HEK293T (cell line): ENCODE measurements at regions not wholly inside any gene's neighbourhood (a gene's known extent, or its start where the extent isn't known, plus 50 kb on each side); places are given as distances from the start of the nearest gene placed in this dataset.

Source experiments
- CTCF ChIA-PET: fragments of 350-600 bp; formaldehyde crosslinking; extraction: SDS; loops from one replicate; lab custom pipeline; 2021; ENCODE audit warnings: antibody characterized with exemption, inconsistent platforms; lab: Yijun Ruan, JAX
- POLR2A ChIA-PET: fragments of 350-600 bp; formaldehyde crosslinking; extraction: SDS; loops from one replicate; lab custom pipeline; 2020; ENCODE audit warnings: antibody characterized with exemption, inconsistent platforms; lab: Yijun Ruan, JAX
- DNase-seq: peaks from one replicate; pipeline ENCODE4 v3.0.0; 2012; ENCODE audit warnings: mixed read lengths; ENCODE audit errors: extremely low spot score
- ARNT ChIP-seq: fragments of 450-650 bp; IDR thresholded peaks from 2 replicates; pipeline ENCODE4 v1.6.1; 2017; ENCODE audit warnings: mild to moderate bottlenecking
- BHLHE40 ChIP-seq: fragments of 450-650 bp; IDR thresholded peaks from 2 replicates; pipeline ENCODE4 v1.6.1; 2016; ENCODE audit warnings: mild to moderate bottlenecking, moderate library complexity, borderline replicate concordance
- CTBP1 ChIP-seq: fragments of 450-650 bp; IDR thresholded peaks from 2 replicates; pipeline ENCODE4 v1.6.1; 2016; ENCODE audit warnings: borderline replicate concordance
- ELF4 ChIP-seq: fragments of 450-650 bp; IDR thresholded peaks from 2 replicates; pipeline ENCODE4 v1.6.1; 2017; ENCODE audit warnings: antibody characterized with exemption
- FOXA1 ChIP-seq: fragments of 450-650 bp; IDR thresholded peaks from 2 replicates; pipeline ENCODE4 v1.6.1; 2016; ENCODE audit warnings: mild to moderate bottlenecking
- FOXK2 ChIP-seq: fragments of 450-650 bp; IDR thresholded peaks from 2 replicates; pipeline ENCODE4 v1.6.1; 2016; ENCODE audit warnings: mild to moderate bottlenecking
- FOXM1 ChIP-seq: fragments of 450-650 bp; IDR thresholded peaks from 2 replicates; pipeline ENCODE4 v1.6.1; 2017; ENCODE audit warnings: mild to moderate bottlenecking, borderline replicate concordance
- HDGF ChIP-seq: fragments of 450-650 bp; IDR thresholded peaks from 2 replicates; pipeline ENCODE4 v1.6.1; 2017; ENCODE audit warnings: antibody characterized with exemption, borderline replicate concordance
- L3MBTL2 ChIP-seq: fragments of 450-650 bp; conservative IDR thresholded peaks from 2 replicates; pipeline ENCODE4 v1.6.1; 2016; ENCODE audit warnings: mild to moderate bottlenecking
- LEF1 ChIP-seq: fragments of 450-650 bp; IDR thresholded peaks from 2 replicates; pipeline ENCODE4 v1.6.1; 2017; ENCODE audit warnings: mild to moderate bottlenecking, borderline replicate concordance
- NFRKB ChIP-seq: fragments of 450-650 bp; IDR thresholded peaks from 2 replicates; pipeline ENCODE4 v1.6.1; 2016; ENCODE audit warnings: mild to moderate bottlenecking, moderate library complexity
- PKNOX1 ChIP-seq: fragments of 450-650 bp; IDR thresholded peaks from 2 replicates; pipeline ENCODE4 v1.6.1; 2016
- SP1 ChIP-seq: fragments of 450-650 bp; IDR thresholded peaks from 2 replicates; pipeline ENCODE4 v1.6.1; 2017
- SUZ12 ChIP-seq: fragments of 450-650 bp; IDR thresholded peaks from 2 replicates; pipeline ENCODE4 v1.6.1; 2016; ENCODE audit warnings: mild to moderate bottlenecking
- TARDBP ChIP-seq: fragments of 450-650 bp; IDR thresholded peaks from 2 replicates; pipeline ENCODE4 v1.6.1; 2016
- ZNF384 ChIP-seq: fragments of 450-650 bp; IDR thresholded peaks from 2 replicates; pipeline ENCODE4 v1.6.1; 2016

- ChIA-PET POLR2A (no interaction called here), CTCF (no interaction called here)
- no peak for DNase-seq
- TF ChIP-seq ARNT: no peak
- TF ChIP-seq FOXA1: no peak
- no peak for TF ChIP-seq LEF1
- TF ChIP-seq PKNOX1: no peak
Observed at GRCh38 chr5:96264047-96264446, 169.0 kb downstream of the PCSK1 start.

DNA sequence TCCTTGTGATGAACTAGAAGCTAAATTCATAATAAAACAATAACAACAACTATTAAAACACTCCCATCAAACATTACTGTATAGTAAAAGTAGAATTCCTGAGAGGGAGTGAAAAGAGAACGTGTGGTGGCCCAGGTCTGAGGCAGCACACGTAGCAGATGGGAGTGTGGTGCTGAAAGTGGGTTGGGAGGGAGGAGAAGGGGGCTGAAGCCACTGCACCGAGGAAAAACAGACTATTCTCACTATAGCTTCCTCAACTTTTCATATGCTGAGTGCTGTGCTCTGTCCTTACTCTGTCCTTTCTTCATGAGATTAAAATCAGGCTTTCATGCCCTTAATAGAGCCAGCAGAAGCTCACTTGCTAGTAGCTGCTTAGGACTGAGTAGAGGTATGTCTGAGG lies 170.9 kb downstream of the PCSK1 start:
- ChIA-PET POLR2A (no interaction called here), CTCF (no interaction called here)
- TF ChIP-seq FOXA1 (no peak), HDGF (no peak), SUZ12 (no peak), SP1 (no peak)
- no peak for DNase-seq

DNA sequence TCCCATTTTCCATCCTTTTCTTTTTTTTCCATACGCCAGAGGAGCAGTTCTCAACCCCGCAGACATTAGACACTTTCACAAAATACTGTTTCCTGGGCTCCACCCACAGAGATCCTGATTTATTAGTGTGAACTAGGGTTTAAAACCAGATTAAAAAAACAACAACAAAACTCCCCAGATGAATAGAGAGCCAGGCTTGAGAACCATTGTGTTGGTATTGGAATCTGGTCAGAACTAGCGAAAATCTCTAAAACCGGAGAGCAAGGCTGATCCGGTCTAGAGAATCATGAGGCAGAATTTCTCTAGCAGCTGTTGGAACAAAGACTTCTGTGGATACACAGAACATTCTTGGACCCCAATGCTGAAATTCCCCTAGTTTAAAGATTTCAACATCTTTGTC lies 173.0 kb downstream of the PCSK1 start:
- POLR2A ChIA-PET: no interaction called here
- CTCF ChIA-PET: no interaction called here
- TF ChIP-seq FOXK2: no peak
- TF ChIP-seq FOXM1: no peak
- TF ChIP-seq CTBP1: no peak
- no peak for DNase-seq

DNA sequence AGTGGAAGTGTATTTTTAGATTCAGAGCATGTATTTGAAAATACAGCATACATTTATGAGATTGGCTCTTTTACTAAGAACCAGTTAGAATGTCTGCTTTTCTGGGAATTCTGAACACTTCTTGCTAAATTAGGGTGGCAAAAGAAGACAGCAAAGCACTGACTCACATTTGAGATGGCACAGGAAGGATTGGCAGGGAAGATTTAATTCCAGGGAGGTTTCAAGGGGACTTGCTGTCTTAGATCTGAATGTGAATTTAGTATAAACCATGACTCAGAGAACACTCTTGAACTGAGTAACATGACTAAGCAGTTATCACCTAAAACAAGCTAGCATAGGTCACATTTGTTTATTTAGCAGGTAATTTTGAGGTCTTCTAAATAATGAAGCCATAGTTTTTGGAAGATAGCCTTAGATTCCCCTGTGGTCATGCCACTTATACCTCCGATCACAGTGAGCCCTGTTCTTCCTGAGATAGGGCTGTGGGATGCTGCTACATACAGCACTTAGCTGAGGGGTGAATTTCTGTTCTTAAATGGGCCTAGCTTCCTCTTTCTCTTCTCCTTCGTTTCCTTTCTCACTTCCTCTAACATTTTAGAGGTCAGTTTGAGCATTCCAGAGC lies 173.8 kb downstream of the PCSK1 start:
- POLR2A ChIA-PET: no interaction called here
- TF ChIP-seq BHLHE40: no peak
- DNase-seq: no peak
- CTCF ChIA-PET: no interaction called here

- TF ChIP-seq ZNF384: no peak
- TF ChIP-seq ELF4: no peak
- TF ChIP-seq LEF1: no peak
- no peak for TF ChIP-seq ARNT
- TF ChIP-seq BHLHE40: no peak
- no peak for TF ChIP-seq FOXM1
- DNase-seq: no peak
- CTCF ChIA-PET: no interaction called here
- POLR2A ChIA-PET: no interaction called here
Observed at GRCh38 chr5:96258692-96259091, 174.4 kb downstream of the PCSK1 start.

DNA sequence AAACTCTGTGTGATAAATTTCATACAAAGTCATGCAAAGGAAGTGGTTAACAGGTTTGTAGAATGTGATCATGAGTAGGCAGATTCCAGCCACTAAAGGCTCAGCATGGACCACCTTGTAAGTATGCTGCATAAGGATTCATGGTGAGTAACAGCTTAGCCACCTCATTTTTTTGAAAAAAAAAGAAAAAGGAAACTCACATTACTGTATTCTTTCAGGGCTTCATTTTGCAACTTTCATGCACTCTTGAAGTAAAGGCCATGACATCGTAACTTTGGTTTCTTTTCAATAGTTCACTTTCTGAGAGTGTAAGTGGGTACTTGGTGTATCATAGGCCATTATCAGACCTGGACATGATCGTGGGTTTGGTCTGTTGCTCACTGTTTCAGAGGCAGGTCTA lies 175.1 kb downstream of the PCSK1 start:
- POLR2A ChIA-PET: no interaction called here
- no peak for DNase-seq
- TF ChIP-seq TARDBP (no peak), FOXA1 (no peak), ARNT (no peak), FOXM1 (no peak), BHLHE40 (no peak), ZNF384 (no peak), LEF1 (no peak), PKNOX1 (no peak), CTBP1 (no peak), ELF4 (no peak), HDGF (no peak)
- CTCF ChIA-PET: no interaction called here

DNA sequence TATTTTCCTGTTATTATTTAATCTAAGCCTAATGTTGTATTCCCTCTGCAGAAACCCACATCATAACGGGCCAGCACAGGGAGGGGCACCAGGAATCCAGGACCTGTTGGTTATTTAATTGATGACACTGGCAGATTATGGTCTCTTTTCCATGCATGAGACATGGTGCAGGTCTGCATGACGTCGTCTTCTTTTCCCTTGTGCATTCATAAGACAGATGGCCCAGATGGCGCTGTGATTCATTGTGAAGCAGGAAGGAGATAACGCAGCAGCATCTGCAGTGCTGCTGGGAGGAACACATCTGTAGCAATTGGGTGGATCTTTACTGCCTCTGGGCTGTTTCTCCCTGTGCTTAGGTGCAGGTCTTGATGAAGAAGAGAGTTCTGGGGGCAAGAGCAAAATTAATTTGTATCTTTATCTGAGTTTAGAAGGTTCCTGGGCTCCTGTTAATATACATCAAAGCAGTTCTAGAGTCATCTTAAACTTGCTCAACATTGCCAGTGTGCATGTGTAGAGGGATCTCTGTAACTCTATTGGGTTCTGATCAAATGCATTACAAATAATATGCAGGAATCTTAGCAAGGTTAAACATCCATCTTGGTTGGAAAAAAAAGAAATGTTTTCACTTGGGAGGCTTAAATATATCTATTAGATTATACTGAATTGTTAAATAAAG lies 176.1 kb downstream of the PCSK1 start:
- TF ChIP-seq HDGF: no peak
- TF ChIP-seq ARNT: no peak
- TF ChIP-seq NFRKB: no peak
- TF ChIP-seq SUZ12: no peak
- TF ChIP-seq CTBP1: no peak
- no peak for TF ChIP-seq ZNF384
- no peak for TF ChIP-seq L3MBTL2
- TF ChIP-seq SP1: no peak
- TF ChIP-seq LEF1: no peak
- TF ChIP-seq PKNOX1: no peak
- no peak for TF ChIP-seq FOXK2
- TF ChIP-seq ELF4: no peak
- TF ChIP-seq FOXA1: no peak
- no peak for TF ChIP-seq TARDBP
- no peak for TF ChIP-seq BHLHE40
- no peak for TF ChIP-seq FOXM1
- ChIA-PET CTCF (no interaction called here), POLR2A (no interaction called here)
- peak; percentile 11 for DNase-seq
